HG02973 (cell line): ENCODE measurements at regions not wholly inside any gene's neighbourhood (a gene's known extent, or its start where the extent isn't known, plus 50 kb on each side); places are given as distances from the start of the nearest gene placed in this dataset.
"Not testable (repeated sequence)": the region's sequence is repeated elsewhere in the genome, so short reads cannot be mapped to it uniquely, and the experiment has no call there.

Source experiments
- ATAC-seq: cut with Tn5 transposase; IDR thresholded peaks from one replicate; pipeline ENCODE4 v1.9.1; 2021; ENCODE audit warnings: moderate library complexity; ENCODE audit not compliant: unreplicated experiment

DNA sequence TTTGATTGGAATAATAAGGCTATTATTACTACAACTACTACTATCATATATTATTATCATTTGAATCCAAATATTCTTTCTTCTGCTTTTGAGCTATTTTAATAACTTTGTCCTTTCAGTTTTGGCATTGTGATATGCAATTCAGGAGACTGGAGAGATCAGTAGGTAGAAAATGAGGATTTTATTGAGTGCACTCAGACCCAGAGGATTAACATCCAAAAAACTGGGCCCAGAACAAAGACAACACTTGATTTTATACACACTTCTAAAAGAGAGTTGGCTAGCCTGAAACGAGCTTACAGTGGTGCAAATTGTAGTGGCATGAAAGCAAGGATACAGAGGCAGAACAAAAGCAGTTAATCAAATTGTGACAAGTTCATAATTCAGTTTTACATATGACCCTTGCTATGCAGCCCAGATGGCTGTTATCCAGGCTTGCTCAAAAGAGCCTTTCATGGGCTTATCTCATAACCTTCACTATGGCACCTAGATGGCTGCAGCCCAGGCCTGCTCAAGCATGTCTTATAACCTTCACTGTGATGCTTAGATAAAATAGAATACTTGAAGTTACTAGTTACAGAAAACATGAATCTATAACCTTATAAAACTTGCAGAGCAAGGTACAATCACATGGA, 796.3 kb upstream of the RAG2 start:
- ATAC-seq, result no peak

- no peak for ATAC-seq
Measured at GRCh38 chr11:37391615-37392014, 793.6 kb upstream of the RAG2 start.

GRCh38 chr11:37390576-37391083, 792.6 kb upstream of the RAG2 start:
- ATAC-seq, result no peak

DNA sequence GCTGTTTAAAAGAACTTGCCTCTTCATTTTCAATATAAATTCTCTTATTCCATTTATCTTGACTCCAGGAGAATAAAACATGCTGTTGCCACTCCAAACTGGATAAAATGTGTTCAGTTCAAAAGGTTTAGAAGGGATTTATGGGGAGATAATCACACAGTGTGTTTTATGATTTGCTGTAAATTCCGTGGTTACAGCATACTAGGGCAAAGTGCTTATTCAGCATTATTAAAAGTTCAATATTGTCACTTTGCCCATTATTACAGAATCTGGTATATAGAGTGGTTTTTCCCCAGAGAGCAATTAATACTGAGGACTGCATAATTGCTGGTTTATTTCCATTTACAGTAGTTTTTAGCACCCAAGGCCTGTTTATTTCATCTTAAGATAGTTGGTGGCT, 780.9 kb upstream of the RAG2 start:
- no peak for ATAC-seq

GRCh38 chr11:37372667-37373066, 774.6 kb upstream of the RAG2 start:
- ATAC-seq, result no peak

DNA sequence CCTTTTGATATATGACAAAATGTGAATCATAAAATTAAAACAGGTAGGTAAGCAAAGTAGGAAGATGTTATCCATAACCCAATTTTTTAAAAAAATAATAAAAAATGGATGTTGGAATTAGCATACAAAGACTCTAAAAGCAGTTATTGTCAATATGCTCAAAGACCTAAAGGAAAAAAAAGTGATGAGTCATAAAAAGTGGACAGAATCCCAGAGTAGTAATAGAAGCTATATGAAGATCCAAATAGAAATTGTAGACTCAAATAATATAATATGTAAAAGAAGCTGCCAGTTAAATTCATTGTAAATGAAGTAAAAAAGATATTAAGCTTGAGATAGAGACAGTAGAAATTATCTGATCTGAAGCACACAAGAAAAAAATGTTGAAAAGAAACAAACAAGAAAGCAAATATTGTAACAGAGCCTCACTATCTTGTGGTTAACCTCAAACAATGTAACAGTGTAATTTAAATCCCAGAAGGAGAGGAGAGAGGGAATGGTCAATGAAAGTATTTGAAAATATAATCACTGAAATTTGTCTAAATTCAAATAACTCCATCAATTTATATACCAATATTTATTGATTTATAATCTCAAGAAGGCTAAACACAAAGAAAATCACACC, 773.4 kb upstream of the RAG2 start:
- ATAC-seq, result no peak

DNA sequence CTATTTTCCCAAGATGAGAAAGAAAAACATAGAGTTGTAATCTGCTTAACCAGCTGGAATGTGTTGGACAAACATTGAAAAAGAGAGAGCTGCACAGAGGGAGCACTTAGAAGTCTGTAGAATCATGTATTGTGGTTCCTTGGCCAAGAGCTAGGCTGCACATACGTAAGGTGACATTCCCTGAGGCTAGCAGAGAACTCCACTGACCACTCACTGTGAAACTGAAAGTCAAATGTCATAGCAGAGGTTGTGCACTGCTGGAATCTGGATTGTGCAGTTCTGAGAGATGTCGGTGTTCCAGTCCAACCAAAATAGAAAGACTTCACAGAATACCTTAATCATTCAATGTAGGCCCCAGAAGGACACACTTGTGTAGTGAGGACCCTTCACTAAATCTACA, 772.8 kb upstream of the RAG2 start:
- no peak for ATAC-seq

- no peak for ATAC-seq
Measured at GRCh38 chr11:37364246-37364839, 766.3 kb upstream of the RAG2 start.

DNA sequence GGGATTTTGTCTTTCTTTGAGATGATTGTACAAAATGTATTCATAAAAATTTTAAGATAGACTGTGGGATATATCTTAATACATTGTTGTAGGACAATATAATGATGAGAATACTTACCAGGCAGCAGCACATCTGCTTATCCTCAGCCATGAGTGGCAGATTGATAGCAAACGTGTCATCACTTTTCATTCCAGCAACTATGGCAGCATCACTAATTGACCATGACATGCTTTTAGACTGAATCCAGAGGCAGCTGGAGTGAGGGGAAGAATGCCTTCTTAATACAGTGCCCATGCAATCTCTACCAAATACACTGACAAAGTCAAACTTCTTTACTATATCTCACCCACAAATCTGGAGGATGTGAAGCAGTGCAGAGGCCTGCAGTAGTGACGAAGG, 755.2 kb upstream of the RAG2 start:
- ATAC-seq, result no peak

GRCh38 chr11:37352485-37352884, 754.4 kb upstream of the RAG2 start:
- ATAC-seq, result no peak

DNA sequence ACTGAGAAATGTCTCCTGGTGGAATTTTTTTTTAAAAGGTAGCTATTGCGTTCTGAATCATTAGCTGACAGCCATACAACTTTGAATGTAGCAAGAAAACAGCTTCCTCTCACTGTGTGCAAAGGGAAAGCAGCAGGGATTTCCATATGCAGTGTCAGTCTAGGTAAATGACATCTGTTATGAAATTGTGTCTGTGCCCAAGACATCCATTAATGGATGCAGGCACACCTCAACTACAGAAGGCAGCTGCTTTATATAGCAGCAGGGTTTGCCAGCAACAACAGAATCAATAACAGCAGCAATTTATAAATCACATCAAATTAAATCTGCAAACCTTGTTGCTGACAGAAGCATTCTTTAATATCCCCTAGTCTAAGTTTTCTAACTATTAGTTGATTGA, 745.3 kb upstream of the RAG2 start:
- no peak for ATAC-seq

GRCh38 chr11:37336401-37336800, 738.4 kb upstream of the RAG2 start:
- ATAC-seq, result no peak

DNA sequence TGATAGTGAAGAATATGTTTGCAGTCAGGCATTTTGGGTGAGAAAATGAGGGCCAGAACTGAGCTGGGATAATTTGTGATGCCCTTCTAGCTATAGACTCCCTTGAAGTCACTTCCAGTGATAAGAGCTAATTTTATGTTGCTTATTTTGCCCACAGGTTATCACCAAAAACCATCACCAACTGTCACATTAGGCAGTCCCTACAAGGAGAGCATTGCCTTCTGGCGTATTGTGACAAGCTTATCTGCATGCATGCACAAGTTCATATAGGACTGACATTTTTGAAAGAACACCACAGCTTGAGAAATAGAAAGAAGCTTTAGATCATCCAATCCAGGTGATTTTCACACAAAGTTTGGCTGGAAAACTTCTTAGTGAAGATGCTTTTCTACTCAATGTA, 735.3 kb upstream of the RAG2 start:
- no peak for ATAC-seq

DNA sequence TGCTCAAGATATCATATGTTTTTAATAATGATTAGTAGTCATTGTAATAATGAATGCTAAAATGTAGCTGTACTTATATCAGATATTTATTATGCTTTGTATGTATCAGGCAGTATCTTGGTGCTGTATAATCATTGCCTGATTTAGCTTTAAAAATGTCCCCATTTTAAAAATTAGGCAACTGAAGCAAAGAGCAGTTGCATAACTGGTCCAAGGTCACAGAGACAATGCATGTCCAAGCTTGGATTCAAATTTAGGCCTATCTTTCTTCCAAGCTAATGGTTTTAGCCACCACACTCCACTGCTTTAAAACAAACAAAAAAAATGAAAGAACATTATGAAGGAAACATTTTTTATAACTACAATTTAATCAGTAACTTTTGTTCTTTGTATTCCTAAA, 725.8 kb upstream of the RAG2 start:
- ATAC-seq, result no peak

DNA sequence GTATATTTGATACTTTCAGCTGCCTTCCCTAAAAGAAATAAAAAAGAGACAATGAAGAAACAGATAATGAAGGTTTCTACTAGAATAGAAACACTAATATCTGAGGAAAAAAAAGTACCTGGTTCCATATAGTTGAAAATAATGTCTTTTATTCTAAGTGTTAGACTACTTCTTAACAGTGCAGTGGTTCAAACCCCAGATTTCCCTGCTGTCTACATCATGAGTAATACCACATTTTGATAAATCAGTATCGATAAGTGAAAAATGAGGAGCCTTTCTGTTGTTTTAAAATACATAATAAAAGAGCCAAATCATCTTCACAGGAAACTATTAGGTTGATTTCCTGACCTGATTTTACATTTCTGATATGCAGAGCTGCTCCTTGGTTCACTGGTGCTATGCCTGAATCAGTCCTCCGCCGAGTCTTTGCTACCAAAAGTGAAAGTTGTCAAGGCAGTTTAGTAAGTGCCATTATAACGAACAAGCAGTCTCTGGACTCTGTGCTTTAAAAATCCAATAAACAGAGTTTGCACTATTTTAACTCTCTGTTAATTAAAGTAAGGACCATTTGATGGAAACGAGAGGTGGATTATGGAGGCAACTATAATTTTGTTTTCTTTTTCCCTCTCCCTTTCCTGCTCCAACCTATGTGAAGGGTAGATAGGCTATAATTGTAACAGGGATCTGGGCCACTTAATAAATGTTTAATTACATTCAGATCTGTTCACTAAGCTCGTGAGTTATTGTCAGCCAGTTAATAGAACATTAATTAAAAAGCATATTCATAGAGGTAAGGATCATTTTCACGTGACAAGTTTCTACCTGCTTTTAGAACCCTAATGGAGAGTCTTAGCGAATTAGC, 724.5 kb upstream of the RAG2 start:
- ATAC-seq, result no peak

GRCh38 chr11:37320921-37321320, 722.9 kb upstream of the RAG2 start:
- ATAC-seq, result no peak

DNA sequence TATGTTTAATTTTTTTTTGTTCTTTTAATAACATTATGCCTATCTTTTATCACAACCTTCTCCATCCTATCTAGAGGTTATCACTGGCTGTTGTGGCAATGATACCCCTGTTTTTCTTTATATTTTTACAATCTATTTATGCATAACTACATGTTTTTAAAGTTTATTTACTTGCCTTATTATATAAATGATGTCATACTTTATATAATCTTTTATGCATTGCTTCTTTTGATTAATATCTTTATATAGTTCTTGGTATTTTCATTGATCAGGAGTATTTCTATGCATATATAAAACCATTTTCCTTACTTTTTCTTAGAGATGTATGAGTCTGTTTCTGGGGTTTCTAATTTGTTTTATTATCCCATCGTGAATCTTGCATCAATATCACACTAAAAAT, 719.8 kb upstream of the RAG2 start:
- no peak for ATAC-seq

GRCh38 chr11:37313266-37313665, 715.2 kb upstream of the RAG2 start:
- no peak for ATAC-seq

- ATAC-seq, result no peak
Measured at GRCh38 chr11:37306563-37306962, 708.5 kb upstream of the RAG2 start.

DNA sequence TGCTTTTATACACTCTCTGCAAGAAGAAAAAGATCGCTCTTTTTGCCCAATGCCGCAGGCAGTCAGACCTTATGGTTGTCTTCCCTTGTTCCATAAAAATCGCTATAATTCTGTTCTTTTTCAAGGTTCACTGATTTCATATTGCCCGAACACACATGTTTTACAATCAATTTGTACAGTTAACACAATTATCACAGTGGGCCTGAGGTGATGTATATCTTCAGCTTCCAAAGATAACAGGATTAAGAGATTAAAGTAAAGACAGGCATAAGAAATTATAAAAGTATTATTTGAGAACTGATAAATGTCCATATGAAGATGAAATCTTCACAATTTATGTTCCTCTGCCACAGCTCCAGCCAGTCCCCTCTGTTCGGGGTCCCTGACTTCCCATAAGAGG, 703.4 kb upstream of the RAG2 start:
- not testable (repeated sequence) for ATAC-seq

GRCh38 chr11:37298173-37298572, 700.1 kb upstream of the RAG2 start:
- ATAC-seq, result no peak

DNA sequence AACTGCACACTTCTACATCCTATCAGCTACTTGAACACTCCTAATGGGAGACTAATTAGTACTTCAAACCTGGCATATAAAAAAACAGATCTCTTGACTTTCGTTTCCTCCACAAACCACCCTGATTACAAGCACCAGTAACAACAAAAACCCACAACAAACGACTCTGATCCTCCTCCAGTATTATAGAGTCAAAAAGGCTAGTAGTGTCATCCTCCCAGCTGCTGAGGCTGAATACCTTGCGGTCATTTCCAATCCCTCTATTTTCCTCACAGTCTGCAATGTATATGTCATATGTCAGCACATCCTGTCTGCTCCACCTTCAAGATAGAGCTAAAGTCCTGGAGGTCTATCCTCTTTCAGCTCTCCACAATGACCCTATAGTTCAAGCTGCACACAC, 688.9 kb upstream of the RAG2 start:
- ATAC-seq, result no peak
